ENCODE measurements at regions not wholly inside any gene's neighbourhood (a gene's known extent, or its start where the extent isn't known, plus 50 kb on each side); places are given as distances from the start of the nearest gene placed in this dataset.
"Not testable (repeated sequence)": the region's sequence is repeated elsewhere in the genome, so short reads cannot be mapped to it uniquely, and the experiment has no call there.

- Histone ChIP-seq H3K9me3 (ENCODE audit: control insufficient read depth, low read depth, low read length) (no peaks in the 10 kb centered on the region), H3K9me1 (ENCODE audit: control insufficient read depth, extremely low read depth, insufficient read depth, low read length) (no peaks in the 10 kb centered on the region), H3K36me3 (ENCODE audit: control insufficient read depth in 2 of 2, extremely low read depth in 1 of 2, insufficient read depth in 2 of 2, low read length in 2 of 2) (no peaks in the 10 kb centered on the region), H4K20me1 (ENCODE audit: control insufficient read depth, extremely low read depth, insufficient read depth, low read length) (no peaks in the 10 kb centered on the region), H3K4me2 (ENCODE audit: control insufficient read depth, extremely low read depth, insufficient read depth, low read depth, low read length) (no peak overlapping the region), H3K79me2 (ENCODE audit: control insufficient read depth, insufficient read depth, low read length) (no peaks in the 10 kb centered on the region), H2AFZ (ENCODE audit: control insufficient read depth, low read length) (no peak overlapping the region), H3K4me3 (ENCODE audit: control insufficient read depth in 2 of 3, extremely low read depth in 1 of 3, insufficient read depth in 2 of 3, low read depth in 1 of 3, low read length in 3 of 3) (no peak overlapping the region), H3K9ac (ENCODE audit: control insufficient read depth, extremely low read depth, insufficient read depth, low read length) (no peak overlapping the region), H3K4me1 (ENCODE audit: control insufficient read depth, extremely low read depth, insufficient read depth, low read length) (no peaks in the 10 kb centered on the region), H3K27me3 (ENCODE audit: control insufficient read depth, extremely low read depth, insufficient read depth, low read length) (no peaks in the 10 kb centered on the region), H3K27ac (ENCODE audit: control insufficient read depth, insufficient read depth, low read length) (no peak overlapping the region)
- TF ChIP-seq CTCF (optimal IDR thresholded peaks at IDR 0.05 in 1 of 3, IDR thresholded peaks at IDR 0.05 in 1 of 3, conservative IDR thresholded peaks at IDR 0.05 in 1 of 3; ENCODE audit: extremely low read depth in 1 of 3, insufficient read depth in 2 of 3, low read length in 3 of 3) (no peak), EZH2 (IDR thresholded peaks at IDR 0.05; ENCODE audit: low read length) (no peak)
- DNase-seq (ENCODE audit: low read depth, low spot score) (no peak), FAIRE-seq (no peak)
- dilution Hi-C loops (cut with MboI; ENCODE audit: extremely low pct_ligation_motif_present, low sequenced_read_pairs) = no loop called here
Observed at GRCh38 chr4:129278868-129279267, 182.9 kb downstream of the C4orf33 start.

GRCh38 chr4:129282293-129282692, 186.3 kb downstream of the C4orf33 start:
- FAIRE-seq = no peak

GRCh38 chr4:129292194-129292593, 196.2 kb downstream of the C4orf33 start:
- H3K4me3 ChIP-seq (ENCODE audit: control insufficient read depth in 2 of 3, extremely low read depth in 1 of 3, insufficient read depth in 2 of 3, low read depth in 1 of 3, low read length in 3 of 3); H2AFZ ChIP-seq (ENCODE audit: control insufficient read depth, low read length); dilution Hi-C loops (cut with MboI; ENCODE audit: extremely low pct_ligation_motif_present, low sequenced_read_pairs); DNase-seq (ENCODE audit: low read depth, low spot score); H3K9me1 ChIP-seq (ENCODE audit: control insufficient read depth, extremely low read depth, insufficient read depth, low read length); H3K36me3 ChIP-seq (ENCODE audit: control insufficient read depth in 2 of 2, extremely low read depth in 1 of 2, insufficient read depth in 2 of 2, low read length in 2 of 2); H3K4me1 ChIP-seq (ENCODE audit: control insufficient read depth, extremely low read depth, insufficient read depth, low read length); H3K9ac ChIP-seq (ENCODE audit: control insufficient read depth, extremely low read depth, insufficient read depth, low read length); H4K20me1 ChIP-seq (ENCODE audit: control insufficient read depth, extremely low read depth, insufficient read depth, low read length); FAIRE-seq; H3K27me3 ChIP-seq (ENCODE audit: control insufficient read depth, extremely low read depth, insufficient read depth, low read length); H3K79me2 ChIP-seq (ENCODE audit: control insufficient read depth, insufficient read depth, low read length); H3K4me2 ChIP-seq (ENCODE audit: control insufficient read depth, extremely low read depth, insufficient read depth, low read depth, low read length); H3K27ac ChIP-seq (ENCODE audit: control insufficient read depth, insufficient read depth, low read length); H3K9me3 ChIP-seq (ENCODE audit: control insufficient read depth, low read depth, low read length): not testable (repeated sequence)

More at GRCh38 chr4:129282293-129282692, 186.3 kb downstream of the C4orf33 start:
- no peaks in the 10 kb centered on the region for H3K36me3 ChIP-seq (ENCODE audit: control insufficient read depth in 2 of 2, extremely low read depth in 1 of 2, insufficient read depth in 2 of 2, low read length in 2 of 2)
- TF ChIP-seq CTCF (optimal IDR thresholded peaks at IDR 0.05 in 1 of 3, IDR thresholded peaks at IDR 0.05 in 1 of 3, conservative IDR thresholded peaks at IDR 0.05 in 1 of 3; ENCODE audit: extremely low read depth in 1 of 3, insufficient read depth in 2 of 3, low read length in 3 of 3) (no peak), EZH2 (IDR thresholded peaks at IDR 0.05; ENCODE audit: low read length) (no peak)
- H3K27ac ChIP-seq (ENCODE audit: control insufficient read depth, insufficient read depth, low read length) = no peak overlapping the region
- no peaks in the 10 kb centered on the region for H3K4me1 ChIP-seq (ENCODE audit: control insufficient read depth, extremely low read depth, insufficient read depth, low read length)
- H3K4me3 ChIP-seq (ENCODE audit: control insufficient read depth in 2 of 3, extremely low read depth in 1 of 3, insufficient read depth in 2 of 3, low read depth in 1 of 3, low read length in 3 of 3) = no peak overlapping the region
- dilution Hi-C loops (cut with MboI; ENCODE audit: extremely low pct_ligation_motif_present, low sequenced_read_pairs) = no loop called here
- no peaks in the 10 kb centered on the region for H3K27me3 ChIP-seq (ENCODE audit: control insufficient read depth, extremely low read depth, insufficient read depth, low read length)
- no peak overlapping the region for H3K4me2 ChIP-seq (ENCODE audit: control insufficient read depth, extremely low read depth, insufficient read depth, low read depth, low read length)
- DNase-seq (ENCODE audit: low read depth, low spot score) = no peak
- no peaks in the 10 kb centered on the region for H3K9me3 ChIP-seq (ENCODE audit: control insufficient read depth, low read depth, low read length)
- H3K9me1 ChIP-seq (ENCODE audit: control insufficient read depth, extremely low read depth, insufficient read depth, low read length) = no peaks in the 10 kb centered on the region
- no peak overlapping the region for H2AFZ ChIP-seq (ENCODE audit: control insufficient read depth, low read length)
- H3K9ac ChIP-seq (ENCODE audit: control insufficient read depth, extremely low read depth, insufficient read depth, low read length) = no peak overlapping the region
- H3K79me2 ChIP-seq (ENCODE audit: control insufficient read depth, insufficient read depth, low read length) = no peaks in the 10 kb centered on the region
- H4K20me1 ChIP-seq (ENCODE audit: control insufficient read depth, extremely low read depth, insufficient read depth, low read length) = no peaks in the 10 kb centered on the region
